ENCODE measurements at regions not wholly inside any gene's neighbourhood (a gene's known extent, or its start where the extent isn't known, plus 50 kb on each side); places are given as distances from the start of the nearest gene placed in this dataset.

- Histone ChIP-seq H3K4me3 (no peak overlapping the region), H3K27ac (no peak overlapping the region), H3K4me1 (no peaks in the 10 kb centered on the region), H3K9me3 (no peaks in the 10 kb centered on the region), H3K27me3 (ENCODE audit: low read depth) (no peaks in the 10 kb centered on the region), H3K36me3 (no peaks in the 10 kb centered on the region)
- DNase-seq, result no peak
- no peak for TF ChIP-seq CTCF (IDR thresholded peaks at IDR 0.05)
- intact Hi-C loops (cut with DNase I), result no loop called here
- ATAC-seq, result no peak
Measured at GRCh38 chr16:87165885-87166284, 151.3 kb downstream of the C16orf95 start.

DNA sequence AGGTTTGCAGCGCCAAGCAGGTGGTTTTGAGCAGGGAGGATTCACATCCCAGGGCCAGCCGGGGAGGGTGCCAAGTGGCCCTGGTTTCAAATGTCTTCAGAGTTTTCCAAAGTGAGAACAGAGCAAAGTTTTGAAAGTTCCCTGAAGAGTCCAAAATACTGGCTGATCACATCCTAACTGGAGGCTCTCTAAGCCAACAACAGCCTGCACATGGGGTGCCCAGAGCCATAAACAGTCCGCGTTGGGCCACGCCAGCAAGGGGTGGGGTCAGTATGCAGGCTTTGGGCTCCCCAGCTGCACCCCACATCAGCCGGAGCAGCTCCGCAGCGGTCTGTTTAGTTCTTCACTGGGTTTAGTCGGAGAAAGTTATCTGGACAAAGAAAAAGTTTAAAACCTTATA lies 150.9 kb downstream of the C16orf95 start:
- intact Hi-C loops (cut with DNase I), result no loop called here
- no peaks in the 10 kb centered on the region for H3K27me3 ChIP-seq (ENCODE audit: low read depth)
- no peak for TF ChIP-seq CTCF (IDR thresholded peaks at IDR 0.05)
- no peak for ATAC-seq
- H3K36me3 ChIP-seq, result no peaks in the 10 kb centered on the region
- no peaks in the 10 kb centered on the region for H3K9me3 ChIP-seq
- H3K4me1 ChIP-seq, result no peaks in the 10 kb centered on the region
- no peak for DNase-seq
- H3K4me3 ChIP-seq, result no peak overlapping the region
- no peak overlapping the region for H3K27ac ChIP-seq

DNA sequence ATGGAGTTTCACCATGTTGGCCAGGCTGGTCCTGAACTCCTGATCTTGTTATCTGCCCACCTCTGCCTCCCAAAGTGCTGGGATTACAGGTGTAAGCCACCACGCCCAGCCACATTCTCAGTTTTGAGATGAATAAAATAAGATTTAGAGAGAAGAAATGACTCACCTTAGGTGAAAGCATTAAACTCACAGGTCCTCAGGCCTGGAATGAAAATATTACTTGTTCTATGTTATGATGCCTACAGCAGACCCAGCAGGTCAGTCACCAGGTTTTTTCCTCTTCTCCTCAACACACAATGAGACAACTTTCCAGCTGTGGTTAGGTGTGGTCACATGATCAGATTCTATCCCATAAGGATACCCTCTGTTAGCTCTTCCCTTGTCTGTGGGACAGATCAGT lies 150.3 kb downstream of the C16orf95 start:
- no peak for DNase-seq
- Histone ChIP-seq H3K27me3 (ENCODE audit: low read depth) (no peaks in the 10 kb centered on the region), H3K36me3 (no peaks in the 10 kb centered on the region), H3K9me3 (no peaks in the 10 kb centered on the region), H3K4me3 (no peak overlapping the region), H3K27ac (no peak overlapping the region), H3K4me1 (no peaks in the 10 kb centered on the region)
- intact Hi-C loops (cut with DNase I), result no loop called here
- TF ChIP-seq CTCF (IDR thresholded peaks at IDR 0.05), result no peak
- no peak for ATAC-seq

GRCh38 chr16:87169509-87169995 lies 147.6 kb downstream of the C16orf95 start:
- Histone ChIP-seq H3K36me3 (no peaks in the 10 kb centered on the region), H3K9me3 (no peaks in the 10 kb centered on the region), H3K27me3 (ENCODE audit: low read depth) (no peaks in the 10 kb centered on the region), H3K27ac (no peak overlapping the region), H3K4me3 (no peak overlapping the region), H3K4me1 (no peaks in the 10 kb centered on the region)
- no peak for TF ChIP-seq CTCF (IDR thresholded peaks at IDR 0.05)
- ATAC-seq, result no peak
- DNase-seq, result no peak
- intact Hi-C loops (cut with DNase I), result no loop called here

GRCh38 chr16:87170310-87170709 lies 146.9 kb downstream of the C16orf95 start:
- ATAC-seq, result no peak
- Histone ChIP-seq H3K9me3 (no peaks in the 10 kb centered on the region), H3K27me3 (ENCODE audit: low read depth) (no peaks in the 10 kb centered on the region), H3K4me1 (no peaks in the 10 kb centered on the region), H3K36me3 (no peaks in the 10 kb centered on the region), H3K27ac (no peak overlapping the region), H3K4me3 (no peak overlapping the region)
- TF ChIP-seq CTCF (IDR thresholded peaks at IDR 0.05), result no peak
- intact Hi-C loops (cut with DNase I), result no loop called here
- no peak for DNase-seq

GRCh38 chr16:87171723-87172122 lies 145.5 kb downstream of the C16orf95 start:
- DNase-seq (no peak), ATAC-seq (no peak)
- TF ChIP-seq CTCF (IDR thresholded peaks at IDR 0.05), result no peak
- H3K36me3 ChIP-seq, result no peaks in the 10 kb centered on the region
- no peaks in the 10 kb centered on the region for H3K27me3 ChIP-seq (ENCODE audit: low read depth)
- no peak overlapping the region for H3K4me3 ChIP-seq
- no peaks in the 10 kb centered on the region for H3K9me3 ChIP-seq
- intact Hi-C loops (cut with DNase I), result no loop called here
- H3K4me1 ChIP-seq, result no peaks in the 10 kb centered on the region
- no peak overlapping the region for H3K27ac ChIP-seq
